ENCODE measurements at regions not wholly inside any gene's neighbourhood (a gene's known extent, or its start where the extent isn't known, plus 50 kb on each side); places are given as distances from the start of the nearest gene placed in this dataset.

DNA sequence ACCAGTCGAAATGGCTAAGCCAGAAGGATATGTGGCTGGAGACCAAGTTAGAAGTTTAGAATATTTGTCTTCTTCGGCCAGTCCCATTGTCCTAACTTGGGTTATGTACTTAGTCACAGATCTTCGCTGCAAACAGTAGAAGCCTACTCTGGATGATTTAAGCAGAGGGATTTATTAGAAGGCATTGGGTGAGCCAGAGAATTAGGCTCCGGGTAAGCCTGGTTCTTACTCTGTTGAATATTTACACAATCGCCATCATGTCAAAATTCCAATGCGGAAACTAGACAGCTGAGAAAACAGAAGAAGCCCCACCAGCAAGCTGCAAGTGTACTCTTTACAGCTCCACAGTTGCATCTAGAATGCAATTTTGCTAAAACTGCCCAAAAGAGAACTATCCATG, 276.6 kb downstream of the CMPK2 start:
- TF ChIP-seq TAF1 (IDR thresholded peaks at IDR 0.05; ENCODE audit: borderline replicate concordance, insufficient read depth, low read length) (no peak), FOXP2 (optimal IDR thresholded peaks at IDR 0.05; ENCODE audit: borderline replicate concordance, extremely low read depth, extremely low read length, insufficient read depth) (no peak), SIN3A (IDR thresholded peaks at IDR 0.05; ENCODE audit: borderline replicate concordance, insufficient read depth, low read length) (no peak), REST (IDR thresholded peaks at IDR 0.05; ENCODE audit: insufficient read depth in 1 of 2, low read depth in 2 of 2, low read length in 2 of 2) (no peak), POLR2AphosphoS5 (IDR thresholded peaks at IDR 0.05; ENCODE audit: low read depth, low read length) (no peak)

GRCh38 chr2:6590442-6590841, 275.3 kb downstream of the CMPK2 start:
- TF ChIP-seq FOXP2 (optimal IDR thresholded peaks at IDR 0.05; ENCODE audit: borderline replicate concordance, extremely low read depth, extremely low read length, insufficient read depth), result no peak
- no peak for TF ChIP-seq SIN3A (IDR thresholded peaks at IDR 0.05; ENCODE audit: borderline replicate concordance, insufficient read depth, low read length)

DNA sequence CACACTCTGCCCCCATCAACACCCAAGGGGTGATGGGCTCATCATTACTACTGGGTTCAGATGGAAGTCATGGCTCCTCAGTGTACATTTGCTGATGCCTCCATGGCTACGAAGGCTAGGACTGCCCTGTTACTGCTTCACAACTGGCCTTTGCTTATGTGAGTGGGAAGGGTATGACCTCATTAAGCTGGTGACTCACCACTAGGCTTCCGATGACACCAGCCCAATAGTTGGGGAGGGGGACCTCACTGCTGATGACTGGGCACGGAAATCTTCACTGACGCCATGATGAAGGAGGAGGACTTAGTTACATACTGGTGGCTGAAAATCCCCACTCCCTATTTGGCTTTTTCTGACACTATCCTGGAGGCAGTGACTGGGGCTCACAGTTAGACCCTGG, 263.2 kb downstream of the CMPK2 start:
- TF ChIP-seq REST (IDR thresholded peaks at IDR 0.05; ENCODE audit: insufficient read depth in 1 of 2, low read depth in 2 of 2, low read length in 2 of 2) (no peak), SIN3A (IDR thresholded peaks at IDR 0.05; ENCODE audit: borderline replicate concordance, insufficient read depth, low read length) (no peak), FOXP2 (optimal IDR thresholded peaks at IDR 0.05; ENCODE audit: borderline replicate concordance, extremely low read depth, extremely low read length, insufficient read depth) (no peak), POLR2AphosphoS5 (IDR thresholded peaks at IDR 0.05; ENCODE audit: low read depth, low read length) (no peak), TAF1 (IDR thresholded peaks at IDR 0.05; ENCODE audit: borderline replicate concordance, insufficient read depth, low read length) (no peak)

- TF ChIP-seq REST (IDR thresholded peaks at IDR 0.05; ENCODE audit: insufficient read depth in 1 of 2, low read depth in 2 of 2, low read length in 2 of 2), result no peak
- no peak for TF ChIP-seq POLR2AphosphoS5 (IDR thresholded peaks at IDR 0.05; ENCODE audit: low read depth, low read length)
- no peak for TF ChIP-seq SIN3A (IDR thresholded peaks at IDR 0.05; ENCODE audit: borderline replicate concordance, insufficient read depth, low read length)
- TF ChIP-seq TAF1 (IDR thresholded peaks at IDR 0.05; ENCODE audit: borderline replicate concordance, insufficient read depth, low read length), result no peak
- no peak for TF ChIP-seq FOXP2 (optimal IDR thresholded peaks at IDR 0.05; ENCODE audit: borderline replicate concordance, extremely low read depth, extremely low read length, insufficient read depth)
Measured at GRCh38 chr2:6605836-6606505, 259.7 kb downstream of the CMPK2 start.

DNA sequence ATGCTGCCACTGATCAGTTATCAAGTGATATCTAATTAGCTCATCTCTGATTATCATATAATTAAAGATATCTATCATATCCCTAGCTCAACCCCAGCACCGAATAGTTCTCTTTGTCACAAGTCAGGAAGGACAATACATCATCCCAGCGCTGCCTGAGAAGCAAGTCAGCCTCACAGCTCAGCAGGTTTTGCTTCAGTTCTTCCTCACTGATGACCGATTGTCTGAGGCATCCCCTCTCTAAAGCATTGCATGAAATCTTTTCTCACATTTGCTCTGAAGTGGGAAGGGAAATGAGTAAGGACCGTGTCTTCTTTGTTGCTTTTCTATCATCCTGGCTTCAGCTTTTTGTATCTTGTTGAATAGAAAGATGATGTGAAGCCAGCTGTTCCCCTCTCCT, 247.9 kb downstream of the CMPK2 start:
- TF ChIP-seq TAF1 (IDR thresholded peaks at IDR 0.05; ENCODE audit: borderline replicate concordance, insufficient read depth, low read length) (no peak), REST (IDR thresholded peaks at IDR 0.05; ENCODE audit: insufficient read depth in 1 of 2, low read depth in 2 of 2, low read length in 2 of 2) (no peak), FOXP2 (optimal IDR thresholded peaks at IDR 0.05; ENCODE audit: borderline replicate concordance, extremely low read depth, extremely low read length, insufficient read depth) (no peak), SIN3A (IDR thresholded peaks at IDR 0.05; ENCODE audit: borderline replicate concordance, insufficient read depth, low read length) (no peak), POLR2AphosphoS5 (IDR thresholded peaks at IDR 0.05; ENCODE audit: low read depth, low read length) (no peak)

Measured in PFSK-1 (cell line).